ENCODE measurements at regions not wholly inside any gene's neighbourhood (a gene's known extent, or its start where the extent isn't known, plus 50 kb on each side); places are given as distances from the start of the nearest gene placed in this dataset.

- DNase-seq = no peak
- no peak for ATAC-seq
- intact Hi-C loops (cut with micrococcal nuclease) = no loop called here
Observed at GRCh38 chr14:86675059-86675458, 1145.1 kb downstream of the FLRT2 start.

GRCh38 chr14:86673523-86673969 lies 1143.6 kb downstream of the FLRT2 start:
- DNase-seq (no peak), ATAC-seq (no peak)
- intact Hi-C loops (cut with micrococcal nuclease) = no loop called here

GRCh38 chr14:86672080-86672479 lies 1142.1 kb downstream of the FLRT2 start:
- intact Hi-C loops (cut with micrococcal nuclease) = no loop called here
- ATAC-seq (no peak), DNase-seq (no peak)

GRCh38 chr14:86665975-86666374 lies 1136.0 kb downstream of the FLRT2 start:
- intact Hi-C loops (cut with micrococcal nuclease) = no loop called here
- DNase-seq = no peak
- ATAC-seq = no peak

- ATAC-seq (no peak), DNase-seq (no peak)
- intact Hi-C loops (cut with micrococcal nuclease) = no loop called here
Observed at GRCh38 chr14:86662334-86662733, 1132.4 kb downstream of the FLRT2 start.

- intact Hi-C loops (cut with micrococcal nuclease) = no loop called here
- no peak for ATAC-seq
- DNase-seq = peak; percentile 41
Observed at GRCh38 chr14:86654558-86655184, 1124.7 kb downstream of the FLRT2 start.

GRCh38 chr14:86652526-86652925 lies 1122.6 kb downstream of the FLRT2 start:
- intact Hi-C loops (cut with micrococcal nuclease) = no loop called here
- no peak for DNase-seq

GRCh38 chr14:86646696-86647690 lies 1117.0 kb downstream of the FLRT2 start:
- intact Hi-C loops (cut with micrococcal nuclease) = no loop called here
- DNase-seq (no peak), ATAC-seq (no peak)

More at GRCh38 chr14:86652526-86652925, 1122.6 kb downstream of the FLRT2 start:
- ATAC-seq = no peak

GRCh38 chr14:86646125-86646524 lies 1116.2 kb downstream of the FLRT2 start:
- intact Hi-C loops (cut with micrococcal nuclease) = no loop called here
- ATAC-seq = no peak
- DNase-seq = no peak

- ATAC-seq = no peak
- intact Hi-C loops (cut with micrococcal nuclease) = no loop called here
- DNase-seq = no peak
Observed at GRCh38 chr14:86641310-86641709, 1111.4 kb downstream of the FLRT2 start.

- DNase-seq = no peak
- ATAC-seq = no peak
- intact Hi-C loops (cut with micrococcal nuclease) = no loop called here
Observed at GRCh38 chr14:86640288-86640687, 1110.3 kb downstream of the FLRT2 start.

GRCh38 chr14:86639666-86640065 lies 1109.7 kb downstream of the FLRT2 start:
- intact Hi-C loops (cut with micrococcal nuclease) = no loop called here
- DNase-seq (no peak), ATAC-seq (no peak)

- no peak for ATAC-seq
- intact Hi-C loops (cut with micrococcal nuclease) = no loop called here
- no peak for DNase-seq
Observed at GRCh38 chr14:86639146-86639545, 1109.2 kb downstream of the FLRT2 start.

- DNase-seq (no peak), ATAC-seq (no peak)
- intact Hi-C loops (cut with micrococcal nuclease) = no loop called here
Observed at GRCh38 chr14:86627080-86627479, 1097.1 kb downstream of the FLRT2 start.

GRCh38 chr14:86626530-86626929 lies 1096.6 kb downstream of the FLRT2 start:
- intact Hi-C loops (cut with micrococcal nuclease) = no loop called here
- no peak for DNase-seq
- ATAC-seq = no peak

- intact Hi-C loops (cut with micrococcal nuclease) = no loop called here
- no peak for DNase-seq
- no peak for ATAC-seq
Observed at GRCh38 chr14:86625637-86626036, 1095.7 kb downstream of the FLRT2 start.

- no peak for ATAC-seq
- DNase-seq = no peak
- intact Hi-C loops (cut with micrococcal nuclease) = no loop called here
Observed at GRCh38 chr14:86619726-86620125, 1089.8 kb downstream of the FLRT2 start.

GRCh38 chr14:86613786-86614185 lies 1083.8 kb downstream of the FLRT2 start:
- DNase-seq (no peak), ATAC-seq (no peak)
- intact Hi-C loops (cut with micrococcal nuclease) = no loop called here

- intact Hi-C loops (cut with micrococcal nuclease) = no loop called here
- DNase-seq (no peak), ATAC-seq (no peak)
Observed at GRCh38 chr14:86613126-86613525, 1083.2 kb downstream of the FLRT2 start.

- intact Hi-C loops (cut with micrococcal nuclease) = no loop called here
- no peak for ATAC-seq
- no peak for DNase-seq
Observed at GRCh38 chr14:86604561-86604960, 1074.6 kb downstream of the FLRT2 start.
